GM12873 (cell line): ENCODE measurements at regions not wholly inside any gene's neighbourhood (a gene's known extent, or its start where the extent isn't known, plus 50 kb on each side); places are given as distances from the start of the nearest gene placed in this dataset.

Source experiments
- CTCF ChIP-seq: IDR thresholded peaks from 2 replicates; pipeline ENCODE4 v1.5.1; 2012; ENCODE audit warnings: low read depth, mild to moderate bottlenecking, moderate library complexity, low read length, control low read depth; ENCODE audit not compliant: insufficient read depth; ENCODE audit errors: missing control alignments

GRCh38 chr4:108454227-108454626 is 166.1 kb upstream of the RPL34 start:
- TF ChIP-seq CTCF: no peak

GRCh38 chr4:108453366-108453765 is 167.0 kb upstream of the RPL34 start:
- no peak for TF ChIP-seq CTCF

- no peak for TF ChIP-seq CTCF
These were observed 170.0 kb upstream of the RPL34 start for GRCh38 chr4:108450236-108450898.

GRCh38 chr4:108449129-108449528 is 171.2 kb upstream of the RPL34 start:
- no peak for TF ChIP-seq CTCF

- TF ChIP-seq CTCF: no peak
These were observed 173.8 kb upstream of the RPL34 start for GRCh38 chr4:108446556-108446955.

- TF ChIP-seq CTCF: no peak
These were observed 174.7 kb upstream of the RPL34 start for GRCh38 chr4:108445716-108446115.

GRCh38 chr4:108443585-108443984 is 176.8 kb upstream of the RPL34 start:
- no peak for TF ChIP-seq CTCF

- no peak for TF ChIP-seq CTCF
These were observed 186.5 kb upstream of the RPL34 start for GRCh38 chr4:108433832-108434231.
